Heart left ventricle (tissue), 16 donors: ENCODE measurements at regions not wholly inside any gene's neighbourhood (a gene's known extent, or its start where the extent isn't known, plus 50 kb on each side); places are given as distances from the start of the nearest gene placed in this dataset.

Experiments
- ATAC-seq, 4 donors: fragments of 200-7000 bp; cut with Tn5 transposase; one replicate each; pipeline ENCODE4 v1.9.1; 2020 to 2022; ENCODE audit warnings: moderate library complexity in 4 of 4, mild to moderate bottlenecking in 3 of 4, moderate number of reproducible peaks in 1 of 4
- DNase-seq, 5 donors: peaks; one replicate each; pipeline ENCODE4 v3.0.0-alpha.2; 2020
- H3K27ac ChIP-seq, 12 donors: fragments of 200-600 bp; sonication (generic) in 4 of 12; one replicate each; pipeline versions ENCODE4 v1.5.0 to v1.8.0; 2016 to 2022; ENCODE audit warnings: mild to moderate bottlenecking in 2 of 12
- H3K27me3 ChIP-seq, 9 donors: fragments of 200-600 bp; sonication (generic) in 2 of 9; one replicate each; pipeline versions ENCODE4 v1.5.1 to v1.8.0; 2016 to 2022; ENCODE audit warnings: mild to moderate bottlenecking in 3 of 9
- H3K36me3 ChIP-seq, 9 donors: fragments of 200-600 bp; sonication (generic) in 2 of 9; one replicate each; pipeline versions ENCODE4 v1.5.0 to v1.8.0; 2018 to 2022; ENCODE audit warnings: mild to moderate bottlenecking in 2 of 9
- H3K4me1 ChIP-seq, 12 donors: fragments of 200-600 bp; sonication (generic) in 4 of 12; one replicate each; pipeline versions ENCODE4 v1.5.0 to v1.8.0; 2016 to 2022; ENCODE audit warnings: mild to moderate bottlenecking in 3 of 12
- H3K4me3 ChIP-seq, 12 donors: fragments of 200-600 bp; sonication (generic) in 4 of 12; one replicate each; pipeline versions ENCODE4 v1.5.0 to v1.8.0; 2017 to 2022; ENCODE audit warnings: mild to moderate bottlenecking in 9 of 12, moderate library complexity in 4 of 12
- H3K9me3 ChIP-seq, 12 donors: fragments of 200-600 bp; sonication (generic) in 4 of 12; one replicate each; pipeline versions ENCODE4 v1.5.0 to v1.8.0; 2016 to 2022; ENCODE audit warnings: mild to moderate bottlenecking in 1 of 12
- POLR2A ChIP-seq, 2 donors: fragments of 450-650 bp; IDR thresholded peaks; one replicate each; pipeline ENCODE4 v1.6.1; 2017; ENCODE audit warnings: antibody characterized with exemption in 2 of 2, mild to moderate bottlenecking in 2 of 2, moderate library complexity in 2 of 2
- WGBS, 4 donors: extraction: QIAGEN DNeasy Blood & Tissue Kit in 2 of 4; methylation state at CpG; one replicate each; pipeline versions ENCODE4 v1.1.5 to v1.1.7; 2013 to 2018; 5-methylcytosine and 5-hydroxymethylcytosine counted together
- intact Hi-C, 10 donors: fragments of 100-400 bp; cut with DNase I; formaldehyde crosslinking; loops; one replicate each; pipeline versions ENCODE4 v1.11.1 to v1.14.2; 2022
- TF ChIP-seq, protein P1 (sequence below), 12 donors: fragments of 200-600 bp; sonication (generic) in 4 of 12; IDR thresholded peaks; one replicate each; pipeline versions ENCODE4 v1.5.0 to v1.8.0; 2018 to 2022; ENCODE audit warnings: antibody characterized with exemption in 12 of 12, mild to moderate bottlenecking in 5 of 12
- donor health status: ischemic (EF 13 %, LVEDD 7.1; RV severe dilation, severe dysfunction).
- donor health status: healthy with polysubstance abuse.
- donor health status: DM: no; HTN: yes; CAD: no.
- donor health status: DM: no; HTN: no; CAD: no.
- donor health status: ischemic (EF 25% LVEDD 6.9; RV normal size, moderate dysfunction).
- donor health status: ischemic (EF 25% LVEDD 5.7; RV mildly dilated, moderate dysfunction).
- donor health status: healthy.
- donor health status: DM: yes; HTN: yes; CAD: no.
- donor health status: ischemic (EF 35%, LVEDD 5.7; RV mildly dilated, moderate dysfunction).
- donor health status: nonischemic (EF 11% LVEDD 7.7; RV severe dilation, severe dysfunction).
- donor health status: DM: yes; HTN: yes; CAD: no.
- donor health status: PGD.
- donor health status: ischemic (EF 29% LVEDD 5.4; RV normal size, mild dysfunction).
- donor health status: nonischemic (EF 23%, LVEDD 6.1; RV moderate dilation, normal function).

DNA sequence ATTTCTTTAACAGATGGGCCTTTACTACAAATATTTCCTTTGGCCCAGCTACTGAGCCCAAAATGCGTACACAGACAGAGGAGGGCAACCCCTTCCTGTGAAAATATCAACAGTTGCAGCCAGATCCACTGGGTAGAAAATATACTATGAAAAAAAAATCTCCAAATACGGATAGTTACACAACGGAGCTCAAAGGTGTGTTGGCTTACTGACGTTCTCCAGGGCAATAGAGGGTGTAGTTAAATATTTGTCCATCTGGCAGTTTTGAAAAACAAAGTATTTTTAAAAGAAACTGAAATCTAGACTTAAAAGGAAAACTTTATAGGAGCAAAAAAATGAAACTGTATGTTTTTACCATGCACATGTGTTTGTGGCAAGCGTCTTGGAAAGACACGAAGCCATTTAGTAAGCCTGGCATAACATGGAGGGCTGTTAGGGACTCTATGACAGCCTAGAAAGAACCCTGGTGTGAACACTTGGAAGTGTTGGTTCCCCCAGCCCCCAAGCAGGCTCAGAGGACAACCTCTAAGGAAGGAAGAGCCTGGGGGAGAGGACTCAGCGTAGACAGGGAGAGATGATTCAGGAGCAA lies 157.8 kb upstream of the TRPM3 start:
- TF ChIP-seq, protein P1, sequence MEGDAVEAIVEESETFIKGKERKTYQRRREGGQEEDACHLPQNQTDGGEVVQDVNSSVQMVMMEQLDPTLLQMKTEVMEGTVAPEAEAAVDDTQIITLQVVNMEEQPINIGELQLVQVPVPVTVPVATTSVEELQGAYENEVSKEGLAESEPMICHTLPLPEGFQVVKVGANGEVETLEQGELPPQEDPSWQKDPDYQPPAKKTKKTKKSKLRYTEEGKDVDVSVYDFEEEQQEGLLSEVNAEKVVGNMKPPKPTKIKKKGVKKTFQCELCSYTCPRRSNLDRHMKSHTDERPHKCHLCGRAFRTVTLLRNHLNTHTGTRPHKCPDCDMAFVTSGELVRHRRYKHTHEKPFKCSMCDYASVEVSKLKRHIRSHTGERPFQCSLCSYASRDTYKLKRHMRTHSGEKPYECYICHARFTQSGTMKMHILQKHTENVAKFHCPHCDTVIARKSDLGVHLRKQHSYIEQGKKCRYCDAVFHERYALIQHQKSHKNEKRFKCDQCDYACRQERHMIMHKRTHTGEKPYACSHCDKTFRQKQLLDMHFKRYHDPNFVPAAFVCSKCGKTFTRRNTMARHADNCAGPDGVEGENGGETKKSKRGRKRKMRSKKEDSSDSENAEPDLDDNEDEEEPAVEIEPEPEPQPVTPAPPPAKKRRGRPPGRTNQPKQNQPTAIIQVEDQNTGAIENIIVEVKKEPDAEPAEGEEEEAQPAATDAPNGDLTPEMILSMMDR (IDR thresholded peaks at IDR 0.05) = no peak
- TF ChIP-seq POLR2A (IDR thresholded peaks at IDR 0.05) = no peak
- no peak for ATAC-seq
- no peak for DNase-seq
- no peaks in the 10 kb centered on the region for H3K36me3 ChIP-seq
- H3K4me1 ChIP-seq = no peaks in the 10 kb centered on the region
- H3K27ac ChIP-seq = no peak overlapping the region
- no peak overlapping the region for H3K4me3 ChIP-seq
- H3K9me3 ChIP-seq = no peaks in the 10 kb centered on the region
- WGBS, 4 donors = 60 to 73% (median 63%) methylated on average over 7 of the region's 7 CpGs
- no peaks in the 10 kb centered on the region for H3K27me3 ChIP-seq
- intact Hi-C loops = no loop called here

DNA sequence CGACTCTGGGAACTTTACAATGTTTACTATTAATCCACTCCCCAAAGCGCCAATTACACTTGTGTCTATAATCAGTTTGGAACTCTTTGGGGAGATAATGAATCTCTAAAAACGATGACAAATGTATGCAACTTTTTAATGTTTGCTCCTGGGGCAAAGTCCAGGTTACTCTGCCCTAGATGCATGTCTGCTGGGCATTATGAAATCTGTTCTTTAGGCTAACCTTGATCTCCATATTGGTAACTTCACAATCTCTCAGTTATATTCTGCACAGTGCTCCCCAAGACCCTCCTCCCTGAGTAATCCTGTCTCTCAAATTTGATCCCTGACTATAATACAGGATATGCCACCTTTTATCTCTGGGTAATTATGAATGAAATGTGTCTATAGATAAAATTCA lies 152.2 kb upstream of the TRPM3 start:
- Histone ChIP-seq H3K27me3 (peaks cover 0 to 7% (median 0%) of the 10 kb centered on the region in 9 donors), H3K4me3 (no peak overlapping the region), H3K9me3 (no peaks in the 10 kb centered on the region), H3K36me3 (no peaks in the 10 kb centered on the region), H3K4me1 (no peaks in the 10 kb centered on the region), H3K27ac (no peak overlapping the region)
- intact Hi-C loops = no loop called here
- ATAC-seq (no peak), DNase-seq (no peak)
- no peak for TF ChIP-seq POLR2A (IDR thresholded peaks at IDR 0.05)
- TF ChIP-seq, protein P1 (IDR thresholded peaks at IDR 0.05) = no peak
- 77 to 89% (median 80%) methylated on average over 3 of the region's 3 CpGs for WGBS, 4 donors

DNA sequence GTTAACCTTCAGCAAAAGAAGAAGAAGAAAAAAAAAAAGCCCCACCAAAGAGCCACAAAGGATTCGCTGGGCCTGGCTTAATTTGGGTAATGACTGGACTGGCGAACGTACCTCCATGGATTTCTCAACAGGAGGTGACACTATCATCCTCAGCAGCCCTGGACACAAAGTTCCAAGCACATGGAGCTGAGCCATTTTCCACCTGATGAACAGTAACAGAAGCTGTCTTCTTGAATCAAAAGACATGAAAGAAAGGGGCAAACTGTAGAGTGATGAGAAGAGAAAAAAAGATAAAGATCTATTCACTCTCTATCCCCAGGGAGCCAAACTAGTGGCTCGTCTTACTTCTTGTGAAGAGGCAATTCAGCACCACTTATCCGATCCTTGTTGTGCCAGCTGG lies 150.2 kb upstream of the TRPM3 start:
- no peaks in the 10 kb centered on the region for H3K4me1 ChIP-seq
- H3K36me3 ChIP-seq = no peaks in the 10 kb centered on the region
- DNase-seq (no peak), ATAC-seq (no peak)
- intact Hi-C loops = no loop called here
- H3K4me3 ChIP-seq = no peak overlapping the region
- no peak for TF ChIP-seq POLR2A (IDR thresholded peaks at IDR 0.05)
- TF ChIP-seq, protein P1 (IDR thresholded peaks at IDR 0.05) = no peak
- WGBS, 4 donors = 74 to 78% (median 77%) methylated on average over 5 of the region's 5 CpGs
- peaks cover 0 to 7% (median 0%) of the 10 kb centered on the region in 9 donors for H3K27me3 ChIP-seq
- H3K27ac ChIP-seq = no peak overlapping the region
- H3K9me3 ChIP-seq = no peaks in the 10 kb centered on the region

DNA sequence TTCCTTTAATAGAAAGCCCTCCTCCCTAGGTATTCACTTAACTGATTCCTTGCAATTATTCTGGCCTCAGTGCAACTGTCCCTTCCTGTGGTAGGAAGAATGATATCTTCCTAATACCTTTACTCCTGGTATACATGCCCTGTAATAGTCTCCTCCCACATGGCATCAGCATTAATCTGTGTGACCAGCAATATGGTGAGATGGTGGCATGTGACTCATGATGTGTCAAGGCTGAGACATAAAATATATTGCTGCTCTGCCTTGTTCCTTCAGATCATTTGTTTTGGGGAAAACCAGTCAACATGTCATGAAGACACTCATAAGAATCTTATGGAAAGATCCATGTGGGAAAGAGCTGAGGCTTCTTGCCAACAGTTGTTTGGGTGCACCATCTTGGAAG lies 149.1 kb upstream of the TRPM3 start:
- TF ChIP-seq POLR2A (IDR thresholded peaks at IDR 0.05) = no peak
- TF ChIP-seq, protein P1 (IDR thresholded peaks at IDR 0.05) = no peak
- peaks cover 0 to 7% (median 0%) of the 10 kb centered on the region in 9 donors for H3K27me3 ChIP-seq
- ATAC-seq = no peak

More for the DNA sequence above, 149.1 kb upstream of the TRPM3 start:
- Histone ChIP-seq H3K9me3 (no peaks in the 10 kb centered on the region), H3K27ac (no peak overlapping the region), H3K4me1 (no peaks in the 10 kb centered on the region), H3K4me3 (no peak overlapping the region), H3K36me3 (no peaks in the 10 kb centered on the region)
- no peak for DNase-seq
- intact Hi-C loops = no loop called here
